ENCODE measurements at regions not wholly inside any gene's neighbourhood (a gene's known extent, or its start where the extent isn't known, plus 50 kb on each side); places are given as distances from the start of the nearest gene placed in this dataset.

DNA sequence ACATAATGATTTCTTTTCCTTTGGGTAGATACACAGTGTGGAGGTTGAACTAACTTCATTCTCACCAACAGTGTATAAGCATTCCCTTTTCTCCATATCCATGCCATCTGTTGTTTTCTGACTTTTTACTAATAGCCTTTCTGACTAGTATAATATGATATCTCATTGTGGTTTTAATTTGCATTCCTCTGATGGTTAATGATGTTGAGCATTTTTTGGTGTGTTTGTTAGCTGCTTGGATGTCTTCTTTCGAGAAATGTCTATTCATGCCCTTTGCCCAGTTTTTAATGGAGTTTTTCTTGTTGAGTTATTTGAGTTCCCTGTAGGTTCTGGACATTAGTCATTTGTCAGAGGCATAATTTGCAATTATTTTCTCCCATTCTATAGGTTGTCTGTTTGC lies 59.8 kb downstream of the MARCHF4 start:
- no peak for DNase-seq
- Mint-ChIP-seq H3K9me3 (no peaks in the 10 kb centered on the region), H3K27me3 (ENCODE audit: low read depth) (peaks cover 3% of the 10 kb centered on the region), H3K4me1 (peaks cover 12 to 14% of the 10 kb centered on the region in 2 experiments), H3K27ac (no peak overlapping the region), H3K4me3 (no peak overlapping the region), H3K36me3 (ENCODE audit: insufficient read depth in 1 of 3, low read depth in 3 of 3) (no peaks in the 10 kb centered on the region)
- no peaks in the 10 kb centered on the region for H4K20me1 ChIP-seq (ENCODE audit: control insufficient read depth, insufficient read depth, insufficient read length)
- no CpG with 5 or more reads among the region's 1 CpG for WGBS (ENCODE audit: extremely low coverage, insufficient read length, low lambda C conversion rate)
- H3K56ac ChIP-seq (ENCODE audit: insufficient read length, low read depth, low read length): no peak overlapping the region
- no peak overlapping the region for H3K23ac ChIP-seq (ENCODE audit: insufficient read length, low read depth, low read length)
- no peak overlapping the region for H2BK120ac ChIP-seq (ENCODE audit: low read depth, low read length, poor library complexity, severe bottlenecking)
- H3K79me2 ChIP-seq (ENCODE audit: insufficient read depth, low read length): no peaks in the 10 kb centered on the region
- no peak overlapping the region for H2AFZ ChIP-seq (ENCODE audit: low read length)
- no peaks in the 10 kb centered on the region for H3K27me3 ChIP-seq (ENCODE audit: insufficient read depth, low read length)
- no peak overlapping the region for H2BK12ac ChIP-seq (ENCODE audit: insufficient read length, low read depth, low read length)
- H4K91ac ChIP-seq (ENCODE audit: insufficient read length, low read depth, low read length): no peak overlapping the region
- H3K9ac ChIP-seq (ENCODE audit: extremely low read depth, insufficient read length, low read length): no peak overlapping the region
- no peak overlapping the region for H4K8ac ChIP-seq (replicated peaks; ENCODE audit: insufficient read length, low read depth, low read length)
- TF ChIP-seq, protein P1, sequence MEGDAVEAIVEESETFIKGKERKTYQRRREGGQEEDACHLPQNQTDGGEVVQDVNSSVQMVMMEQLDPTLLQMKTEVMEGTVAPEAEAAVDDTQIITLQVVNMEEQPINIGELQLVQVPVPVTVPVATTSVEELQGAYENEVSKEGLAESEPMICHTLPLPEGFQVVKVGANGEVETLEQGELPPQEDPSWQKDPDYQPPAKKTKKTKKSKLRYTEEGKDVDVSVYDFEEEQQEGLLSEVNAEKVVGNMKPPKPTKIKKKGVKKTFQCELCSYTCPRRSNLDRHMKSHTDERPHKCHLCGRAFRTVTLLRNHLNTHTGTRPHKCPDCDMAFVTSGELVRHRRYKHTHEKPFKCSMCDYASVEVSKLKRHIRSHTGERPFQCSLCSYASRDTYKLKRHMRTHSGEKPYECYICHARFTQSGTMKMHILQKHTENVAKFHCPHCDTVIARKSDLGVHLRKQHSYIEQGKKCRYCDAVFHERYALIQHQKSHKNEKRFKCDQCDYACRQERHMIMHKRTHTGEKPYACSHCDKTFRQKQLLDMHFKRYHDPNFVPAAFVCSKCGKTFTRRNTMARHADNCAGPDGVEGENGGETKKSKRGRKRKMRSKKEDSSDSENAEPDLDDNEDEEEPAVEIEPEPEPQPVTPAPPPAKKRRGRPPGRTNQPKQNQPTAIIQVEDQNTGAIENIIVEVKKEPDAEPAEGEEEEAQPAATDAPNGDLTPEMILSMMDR (conservative IDR thresholded peaks at IDR 0.05): no peak
- no peak overlapping the region for H3K4me2 ChIP-seq (ENCODE audit: insufficient read depth, insufficient read length, low read length)
- no peak overlapping the region for H4K5ac ChIP-seq (ENCODE audit: insufficient read length, low read depth, low read length)
- H3K4me1 ChIP-seq (ENCODE audit: insufficient read depth, low read length): peaks cover 4% of the 10 kb centered on the region; the same call in 1 of the 2 replicates
- no peak overlapping the region for H2BK20ac ChIP-seq (ENCODE audit: low read depth, low read length, poor library complexity, severe bottlenecking)
- no peak overlapping the region for H2BK15ac ChIP-seq (ENCODE audit: low read depth, low read length)
- H3K79me1 ChIP-seq (ENCODE audit: insufficient read depth, low read depth, low read length, poor library complexity, severe bottlenecking): no peaks in the 10 kb centered on the region
- no peaks in the 10 kb centered on the region for H3K23me2 ChIP-seq (ENCODE audit: insufficient read length, low read depth, low read length, poor library complexity, severe bottlenecking)
- H3K18ac ChIP-seq (ENCODE audit: insufficient read length, low read depth, low read length): no peak overlapping the region
- H3K27ac ChIP-seq (ENCODE audit: insufficient read length, low read depth, low read length): no peak overlapping the region
- no peak overlapping the region for H2BK5ac ChIP-seq (ENCODE audit: insufficient read length, low read length)
- H3K14ac ChIP-seq (ENCODE audit: insufficient read depth, low read length): no peak overlapping the region
- no peak overlapping the region for H2AK5ac ChIP-seq (ENCODE audit: insufficient read length, low read length)
- H3K4ac ChIP-seq (ENCODE audit: low read depth, low read length): no peak overlapping the region
- no peaks in the 10 kb centered on the region for H3K9me3 ChIP-seq (ENCODE audit: control insufficient read depth, low read depth, low read length)
- no peak overlapping the region for H3T11ph ChIP-seq (ENCODE audit: low read length)
